NT2/D1 (cell line): ENCODE measurements at regions not wholly inside any gene's neighbourhood (a gene's known extent, or its start where the extent isn't known, plus 50 kb on each side); places are given as distances from the start of the nearest gene placed in this dataset.

ENCODE experiments used
- SUZ12 ChIP-seq: IDR thresholded peaks from 2 replicates; pipeline ENCODE4 v1.6.1; 2011; ENCODE audit not compliant: insufficient read length, insufficient read depth; ENCODE audit errors: extremely low read depth
- ZNF274 ChIP-seq: IDR thresholded peaks from 2 replicates; pipeline ENCODE4 v1.6.1; 2011; ENCODE audit warnings: mild to moderate bottlenecking, low read depth, low read length

- no peak for TF ChIP-seq ZNF274
- TF ChIP-seq SUZ12 = no peak
These were observed 1660.8 kb downstream of the PLA2G4A start for GRCh38 chr1:188489336-188490112.
